ENCODE measurements at regions not wholly inside any gene's neighbourhood (a gene's known extent, or its start where the extent isn't known, plus 50 kb on each side); places are given as distances from the start of the nearest gene placed in this dataset.

GRCh38 chr21:35859677-35860076 lies 200.6 kb downstream of the SETD4 start:
- no peak overlapping the region for H3K4me3 ChIP-seq (ENCODE audit: low read depth, poor library complexity, severe bottlenecking)
- no peak for TF ChIP-seq POLR2A (IDR thresholded peaks at IDR 0.05)
- TF ChIP-seq, protein P1, sequence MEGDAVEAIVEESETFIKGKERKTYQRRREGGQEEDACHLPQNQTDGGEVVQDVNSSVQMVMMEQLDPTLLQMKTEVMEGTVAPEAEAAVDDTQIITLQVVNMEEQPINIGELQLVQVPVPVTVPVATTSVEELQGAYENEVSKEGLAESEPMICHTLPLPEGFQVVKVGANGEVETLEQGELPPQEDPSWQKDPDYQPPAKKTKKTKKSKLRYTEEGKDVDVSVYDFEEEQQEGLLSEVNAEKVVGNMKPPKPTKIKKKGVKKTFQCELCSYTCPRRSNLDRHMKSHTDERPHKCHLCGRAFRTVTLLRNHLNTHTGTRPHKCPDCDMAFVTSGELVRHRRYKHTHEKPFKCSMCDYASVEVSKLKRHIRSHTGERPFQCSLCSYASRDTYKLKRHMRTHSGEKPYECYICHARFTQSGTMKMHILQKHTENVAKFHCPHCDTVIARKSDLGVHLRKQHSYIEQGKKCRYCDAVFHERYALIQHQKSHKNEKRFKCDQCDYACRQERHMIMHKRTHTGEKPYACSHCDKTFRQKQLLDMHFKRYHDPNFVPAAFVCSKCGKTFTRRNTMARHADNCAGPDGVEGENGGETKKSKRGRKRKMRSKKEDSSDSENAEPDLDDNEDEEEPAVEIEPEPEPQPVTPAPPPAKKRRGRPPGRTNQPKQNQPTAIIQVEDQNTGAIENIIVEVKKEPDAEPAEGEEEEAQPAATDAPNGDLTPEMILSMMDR (IDR thresholded peaks at IDR 0.05) = no peak
- no peak for DNase-seq (ENCODE audit: low spot score in 2 of 2)
- WGBS, 2 donors = 82 to 83% methylated on average over 3 of the region's 3 CpGs
- intact Hi-C loops (cut with DNase I; ENCODE audit: low total_unique reads) = loop anchor here (10.0 kb wide), 1 partner anchor 255 kb away; no protein-coding TSS in a partner anchor

DNA sequence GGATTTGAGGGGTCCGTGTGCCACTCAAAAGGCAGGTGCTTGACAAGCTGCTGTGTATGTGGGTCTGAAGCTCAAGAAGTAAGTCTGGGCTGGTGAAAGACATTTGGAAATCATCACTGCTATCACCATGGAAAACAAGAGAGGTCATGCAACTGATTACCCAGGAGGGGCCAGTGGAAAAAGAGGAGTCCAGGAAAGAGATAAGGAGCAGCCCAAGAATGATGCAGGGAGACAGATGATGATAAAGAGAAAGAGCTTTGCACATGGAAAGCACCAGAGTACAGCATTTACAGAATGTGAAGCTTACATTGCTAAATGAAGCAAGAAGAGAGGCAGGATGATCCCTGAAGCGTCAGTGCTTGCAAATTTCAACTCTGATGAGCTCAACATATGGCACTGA lies 203.2 kb downstream of the SETD4 start:
- whole genome bisulfite sequencing, 2 donors = 82 to 89% methylated on average over 2 of the region's 2 CpGs
- intact Hi-C loops (cut with DNase I; ENCODE audit: low total_unique reads) = loop anchor here (10.0 kb wide), 1 partner anchor 258 kb away; no protein-coding TSS in a partner anchor
- DNase-seq (ENCODE audit: low spot score in 2 of 2) = no peak
- TF ChIP-seq POLR2A (IDR thresholded peaks at IDR 0.05) = no peak
- H3K4me3 ChIP-seq (ENCODE audit: low read depth, poor library complexity, severe bottlenecking) = no peak overlapping the region

DNA sequence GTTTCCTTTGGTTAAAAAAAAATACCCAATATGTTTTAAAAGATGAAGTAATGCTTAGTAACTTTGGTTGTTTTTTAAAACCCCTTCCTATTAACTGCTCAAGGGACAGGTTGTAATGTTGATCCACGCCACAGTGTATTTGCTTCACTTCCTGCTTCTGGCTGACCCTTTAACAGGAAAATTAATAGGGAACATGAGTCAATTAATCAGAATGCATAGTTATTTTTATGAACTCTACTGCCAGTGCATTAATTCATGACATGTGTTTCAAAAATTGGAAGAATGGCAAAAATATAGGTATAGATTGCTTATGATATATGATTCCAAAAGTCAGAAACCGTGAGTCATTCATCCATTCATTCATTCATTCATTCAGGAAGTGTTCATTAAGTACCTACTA lies 204.8 kb downstream of the SETD4 start:
- intact Hi-C loops (cut with DNase I; ENCODE audit: low total_unique reads) = loop anchor here (10.0 kb wide), 1 partner anchor 259 kb away; no protein-coding TSS in a partner anchor
- 63 to 68% methylated on average over 2 of the region's 2 CpGs for WGBS, 2 donors
- TF ChIP-seq, protein P1 (IDR thresholded peaks at IDR 0.05) = no peak
- TF ChIP-seq POLR2A (IDR thresholded peaks at IDR 0.05) = no peak
- H3K4me3 ChIP-seq (ENCODE audit: low read depth, poor library complexity, severe bottlenecking) = no peak overlapping the region
- no peak for DNase-seq (ENCODE audit: low spot score in 2 of 2)

- DNase-seq (ENCODE audit: low spot score in 2 of 2) = no peak
- intact Hi-C loops (cut with DNase I; ENCODE audit: low total_unique reads) = loop anchor here (10.0 kb wide), 1 partner anchor 261 kb away; no protein-coding TSS in a partner anchor
- TF ChIP-seq POLR2A (IDR thresholded peaks at IDR 0.05) = no peak
- TF ChIP-seq, protein P1 (IDR thresholded peaks at IDR 0.05) = no peak
- no peak overlapping the region for H3K4me3 ChIP-seq (ENCODE audit: low read depth, poor library complexity, severe bottlenecking)
- WGBS, 2 donors = 80 to 88% methylated on average over 7 of the region's 7 CpGs
Observed at GRCh38 chr21:35854281-35854680, 206.0 kb downstream of the SETD4 start.

DNA sequence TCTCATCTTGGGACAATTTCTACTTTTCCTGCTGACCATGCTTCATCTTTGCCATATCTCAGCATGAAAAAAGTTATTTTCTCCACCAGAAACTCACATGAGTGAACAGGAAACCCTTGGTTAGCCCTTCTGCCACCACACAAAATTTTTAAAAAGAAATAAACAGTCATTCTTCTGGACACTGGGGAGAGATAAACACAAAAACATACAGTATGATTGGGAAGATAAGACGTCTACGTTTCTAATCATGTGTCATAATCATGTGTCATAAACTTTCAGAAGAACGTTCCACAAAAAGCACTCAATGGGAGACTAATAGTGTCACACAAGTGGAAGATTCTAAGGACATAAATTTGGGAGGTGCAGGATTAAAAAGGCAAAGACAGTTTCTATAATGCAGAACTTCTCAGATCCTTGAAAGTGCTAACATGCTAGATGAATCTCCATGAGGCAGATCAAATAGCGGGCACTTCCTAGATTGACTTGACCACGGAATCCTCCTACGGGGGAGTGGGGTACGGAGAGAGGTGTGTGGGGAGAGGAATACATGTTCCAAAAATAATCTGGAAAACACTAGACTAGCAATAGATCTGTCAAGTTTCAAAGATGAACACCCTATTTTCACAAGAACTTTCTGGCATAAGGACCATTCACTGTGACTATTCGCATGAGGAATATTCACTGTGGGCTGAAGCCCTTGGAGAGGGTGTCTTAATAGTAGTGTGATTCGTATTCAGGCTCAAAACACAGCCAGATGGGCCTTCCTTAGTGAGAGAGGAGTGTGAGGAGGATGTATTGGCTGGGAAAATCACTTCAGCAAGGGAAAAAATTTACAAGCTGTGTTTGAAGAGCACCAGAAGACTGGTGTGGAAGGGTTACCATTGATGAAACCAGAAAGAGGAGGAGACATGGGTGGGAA lies 206.7 kb downstream of the SETD4 start:
- 78 to 82% methylated on average over 9 of the region's 9 CpGs for WGBS, 2 donors

GRCh38 chr21:35852820-35853219 lies 207.5 kb downstream of the SETD4 start:
- 58 to 62% methylated on average over 2 of the region's 2 CpGs for WGBS, 2 donors
- no peak for TF ChIP-seq POLR2A (IDR thresholded peaks at IDR 0.05)
- TF ChIP-seq, protein P1 (IDR thresholded peaks at IDR 0.05) = no peak
- H3K4me3 ChIP-seq (ENCODE audit: low read depth, poor library complexity, severe bottlenecking) = no peak overlapping the region
- DNase-seq (ENCODE audit: low spot score in 2 of 2) = no peak
- intact Hi-C loops (cut with DNase I; ENCODE audit: low total_unique reads) = loop anchor here (10.0 kb wide), 1 partner anchor 262 kb away; no protein-coding TSS in a partner anchor

More for the DNA sequence above, 206.7 kb downstream of the SETD4 start:
- no peak for TF ChIP-seq POLR2A (IDR thresholded peaks at IDR 0.05)
- TF ChIP-seq, protein P1 (IDR thresholded peaks at IDR 0.05) = no peak
- H3K4me3 ChIP-seq (ENCODE audit: low read depth, poor library complexity, severe bottlenecking) = no peak overlapping the region
- intact Hi-C loops (cut with DNase I; ENCODE audit: low total_unique reads) = loop anchor here (10.0 kb wide), 1 partner anchor 261 kb away; no protein-coding TSS in a partner anchor
- DNase-seq (ENCODE audit: low spot score in 2 of 2) = no peak
